ENCODE measurements at regions not wholly inside any gene's neighbourhood (a gene's known extent, or its start where the extent isn't known, plus 50 kb on each side); places are given as distances from the start of the nearest gene placed in this dataset.
A peak's percentile ranks its signal among the peaks of the same experiment; 100 is the strongest.

- Histone ChIP-seq H3K27ac (no peak overlapping the region), H3K4me2 (no peak overlapping the region; the same call in 2 of the 3 replicates), H3K4me1 (no peaks in the 10 kb centered on the region), H3K9me3 (no peaks in the 10 kb centered on the region), H3K4me3 (no peak overlapping the region)
- ChIA-PET CTCF (interaction anchor here (0.6 to 6.7 kb wide), 49 partner anchors 8 to 1606 kb away, joined by 3 to 93 read pairs (median 4); no protein-coding TSS in a partner anchor), POLR2A (no interaction called here)
- DNase-seq (ENCODE audit: low read depth in 1 of 2, low spot score in 1 of 2) (no peak), FAIRE-seq (peak; percentile 89), ATAC-seq (no peak)
- 11% methylated on average over 12 of the region's 12 CpGs for WGBS (ENCODE audit: missing lambda C conversion rate)
- TF ChIP-seq RNF2 (IDR thresholded peaks at IDR 0.05; ENCODE audit: borderline replicate concordance, low read depth) (peak; percentile 45; the same call in 1 of the 2 replicates), MAX (IDR thresholded peaks at IDR 0.05) (no peak), GATA3 (IDR thresholded peaks at IDR 0.05; ENCODE audit: borderline replicate concordance) (no peak), CBX8 (IDR thresholded peaks at IDR 0.05) (peak; percentile 63; the same call in 1 of the 2 replicates)
Observed at GRCh38 chr19:30648866-30649862, 277.0 kb downstream of the ZNF536 start.

- POLR2A ChIA-PET, result no interaction called here
- Histone ChIP-seq H3K4me1 (no peaks in the 10 kb centered on the region), H3K9me3 (no peaks in the 10 kb centered on the region), H3K4me2 (no peak overlapping the region), H3K4me3 (no peak overlapping the region), H3K27ac (no peak overlapping the region)
- peak; percentile 22 to 42; a peak in 3 of 6 replicates for ATAC-seq
- no peak for TF ChIP-seq MAX (IDR thresholded peaks at IDR 0.05)
- TF ChIP-seq EP300 (IDR thresholded peaks at IDR 0.05), result no peak
- no peak for TF ChIP-seq FOSL2 (IDR thresholded peaks at IDR 0.05)
- TF ChIP-seq FOSL2 (CRISPR knock-in tag; IDR thresholded peaks at IDR 0.05), result peak; percentile 32; the same call in 1 of the 2 replicates
- CTCF ChIA-PET, result interaction anchor here (0.6 to 5.0 kb wide), 15 partner anchors 7 to 1676 kb away, joined by 3 to 24 read pairs (median 8); no protein-coding TSS in a partner anchor
- no peak for DNase-seq (ENCODE audit: low read depth in 1 of 2, low spot score in 1 of 2)
- no peak for FAIRE-seq
- 13% methylated on average over 19 of the region's 19 CpGs for WGBS (ENCODE audit: missing lambda C conversion rate)
Observed at GRCh38 chr19:30647891-30648720, 275.9 kb downstream of the ZNF536 start.

- POLR2A ChIA-PET, result no interaction called here
- Histone ChIP-seq H3K9me3 (0 out of 3 replicates have a peak, but pooled peaks cover under 1% of the 10 kb centered on the region), H3K4me1 (no peaks in the 10 kb centered on the region), H3K4me2 (no peak overlapping the region), H3K27ac (no peak overlapping the region), H3K4me3 (no peak overlapping the region)
- CTCF ChIA-PET, result interaction anchor here (1.2 to 3.9 kb wide), 4 partner anchors 20 to 887 kb away, joined by 4 to 20 read pairs (median 8); no protein-coding TSS in a partner anchor
- ATAC-seq (no peak), DNase-seq (ENCODE audit: low read depth in 1 of 2, low spot score in 1 of 2) (no peak), FAIRE-seq (no peak)
- WGBS (ENCODE audit: missing lambda C conversion rate), result 14% methylated on average over 6 of the region's 6 CpGs
- TF ChIP-seq REST (IDR thresholded peaks at IDR 0.05) (no peak), HOXB13 (CRISPR knock-in tag; IDR thresholded peaks at IDR 0.05; ENCODE audit: low read depth) (no peak), CTCF (IDR thresholded peaks at IDR 0.05) (no peak), SMC3 (IDR thresholded peaks at IDR 0.05) (no peak), ZFP36 (IDR thresholded peaks at IDR 0.05; ENCODE audit: borderline replicate concordance, partially characterized antibody) (no peak), KDM5A (IDR thresholded peaks at IDR 0.05) (no peak), ZC3H11A (IDR thresholded peaks at IDR 0.05) (no peak), RFX5 (IDR thresholded peaks at IDR 0.05) (no peak), PBX3 (IDR thresholded peaks at IDR 0.05) (no peak), SREBF2 (IDR thresholded peaks at IDR 0.05) (no peak), FOSB (CRISPR knock-in tag; IDR thresholded peaks at IDR 0.05) (no peak)
Observed at GRCh38 chr19:30646806-30647205, 274.6 kb downstream of the ZNF536 start.
